GM18873 (cell line): ENCODE measurements at regions not wholly inside any gene's neighbourhood (a gene's known extent, or its start where the extent isn't known, plus 50 kb on each side); places are given as distances from the start of the nearest gene placed in this dataset.
"Not testable (repeated sequence)": the region's sequence is repeated elsewhere in the genome, so short reads cannot be mapped to it uniquely, and the experiment has no call there.

ENCODE experiments used
- ATAC-seq: cut with Tn5 transposase; IDR thresholded peaks from one replicate; pipeline ENCODE4 v1.9.1; 2021; ENCODE audit warnings: mild to moderate bottlenecking, moderate library complexity, moderate number of reproducible peaks; ENCODE audit not compliant: unreplicated experiment, low FRiP score

DNA sequence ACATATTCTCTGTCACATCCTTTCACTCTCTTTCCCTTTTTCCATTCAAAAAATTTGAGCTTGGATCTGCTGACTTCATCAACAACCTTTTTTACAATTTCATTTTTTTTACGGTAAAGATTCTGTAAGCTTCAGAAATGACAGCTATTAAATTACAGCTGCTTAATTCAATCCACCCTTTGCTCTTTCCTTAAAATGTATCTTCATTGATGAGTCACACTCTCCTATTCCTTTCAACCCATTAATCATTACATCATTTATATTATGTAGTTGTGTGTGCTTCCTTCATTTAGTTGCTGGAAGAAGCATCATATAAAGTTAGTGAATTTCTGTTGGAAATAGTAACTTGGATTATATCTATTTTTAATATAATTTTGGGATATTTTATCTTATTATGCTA, 67.1 kb upstream of the MAGI2 start:
- no peak for ATAC-seq

DNA sequence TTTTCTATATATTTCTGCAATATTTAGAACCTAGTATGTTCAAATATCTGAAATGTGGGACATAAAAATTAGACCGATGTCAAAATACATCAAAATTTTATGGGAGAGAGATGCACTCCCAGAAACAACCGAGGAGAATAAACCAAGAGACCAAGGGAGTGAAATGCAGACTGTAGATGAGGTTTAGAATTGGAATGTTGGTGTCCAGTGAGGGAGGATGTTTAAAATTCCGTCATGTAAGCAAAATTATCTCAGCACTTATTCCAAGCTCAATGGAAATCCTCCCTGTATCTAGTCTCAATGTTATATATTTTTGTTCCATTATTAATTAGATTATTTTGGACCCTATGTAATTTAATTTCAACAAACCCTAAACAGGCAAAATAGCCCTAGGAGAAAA, 61.9 kb upstream of the MAGI2 start:
- no peak for ATAC-seq

DNA sequence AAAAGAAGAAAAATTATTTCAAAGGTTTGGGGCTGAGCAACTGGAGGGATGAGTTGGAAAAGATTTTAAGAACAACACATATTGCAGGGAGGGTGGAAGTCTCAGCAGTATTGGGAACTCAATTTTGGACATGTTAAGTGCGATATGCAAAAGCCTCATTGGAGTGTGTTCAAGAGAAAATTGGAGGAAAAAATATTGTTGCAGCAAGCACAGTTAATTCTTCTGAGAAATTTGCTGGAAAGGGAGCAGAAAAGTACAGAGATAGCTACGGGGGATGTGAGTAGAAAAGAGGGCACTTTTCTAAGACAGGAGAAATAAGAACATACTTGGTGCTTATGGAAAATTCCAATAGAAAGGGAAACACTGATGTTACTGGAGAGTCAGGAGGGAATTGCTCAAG, 59.8 kb upstream of the MAGI2 start:
- no peak for ATAC-seq

DNA sequence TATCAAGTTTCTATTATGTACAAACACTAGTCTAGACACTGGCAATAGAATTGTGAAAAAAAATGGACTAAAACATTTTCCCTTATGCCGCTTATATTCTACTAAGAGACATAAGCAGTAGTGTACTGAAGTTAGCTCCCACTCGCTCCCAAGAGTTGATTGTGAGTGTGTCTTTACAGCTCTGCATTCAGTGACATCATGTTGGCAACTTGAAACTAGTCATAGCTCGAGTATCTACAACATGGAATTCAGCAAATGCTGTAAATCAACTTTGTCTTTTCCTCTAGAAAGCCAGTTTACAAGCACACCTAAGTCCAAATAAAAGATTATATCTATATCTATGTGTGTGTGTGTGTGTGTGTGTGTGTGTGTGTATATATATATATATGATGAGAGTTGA, 58.8 kb upstream of the MAGI2 start:
- no peak for ATAC-seq

GRCh38 chr7:79511056-79511455, 57.6 kb upstream of the MAGI2 start:
- ATAC-seq: not testable (repeated sequence)

DNA sequence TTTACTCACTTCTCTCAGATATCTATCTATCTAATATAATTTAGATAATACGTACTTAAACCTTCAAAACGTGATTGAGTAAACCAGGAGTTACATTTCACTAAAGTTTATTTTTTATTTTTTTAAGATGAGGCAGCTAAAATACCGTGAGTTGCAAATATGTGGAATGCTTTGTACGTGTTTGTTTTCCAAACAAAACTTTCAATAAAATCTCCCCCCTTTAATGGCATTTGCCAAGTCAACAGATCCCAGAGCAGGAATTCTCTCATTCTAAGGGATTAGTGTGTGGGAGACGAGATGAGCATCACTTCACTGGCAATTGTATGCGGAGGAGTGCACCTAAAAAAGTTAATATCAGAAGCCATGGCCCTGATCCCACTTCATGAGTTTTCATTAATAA, 53.7 kb upstream of the MAGI2 start:
- ATAC-seq: no peak

GRCh38 chr7:79506481-79506880, 53.0 kb upstream of the MAGI2 start:
- ATAC-seq: no peak

DNA sequence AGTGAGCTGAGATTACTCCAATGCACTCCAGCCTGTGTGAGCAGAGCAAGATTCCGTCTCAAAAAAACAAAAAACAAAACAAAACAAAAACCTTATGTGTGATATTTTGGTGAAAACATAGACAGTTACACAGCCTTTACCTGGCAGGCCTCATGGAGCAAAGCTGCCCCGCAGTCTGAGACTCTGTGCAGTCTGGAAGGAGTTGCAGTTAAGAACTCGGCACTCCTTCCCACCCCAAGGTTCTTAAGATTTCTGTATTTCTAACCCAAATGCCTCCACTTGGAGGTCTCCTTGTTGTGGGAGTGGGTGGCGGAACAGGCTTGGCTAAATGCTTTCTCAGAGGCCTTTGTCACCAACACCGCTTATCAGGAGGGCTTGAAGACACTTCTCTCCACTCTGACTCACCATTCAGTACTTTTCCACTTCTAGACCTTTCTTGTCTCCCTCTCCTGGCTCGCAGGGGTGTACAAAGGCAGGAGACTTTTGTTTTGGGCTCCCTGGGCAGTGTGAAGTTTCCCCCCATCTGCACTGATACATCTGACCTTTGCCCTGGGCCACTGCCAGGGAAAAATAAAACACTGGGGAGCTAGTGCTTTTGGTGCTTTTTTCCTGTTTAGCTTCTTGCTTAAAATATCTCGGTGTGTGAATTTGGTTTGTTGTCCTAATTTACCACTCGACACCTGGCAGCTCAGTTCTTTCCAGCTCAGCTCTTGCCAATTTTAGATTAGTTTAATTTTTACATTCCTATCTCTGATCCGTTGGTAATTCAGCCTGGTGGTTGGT, 51.3 kb upstream of the MAGI2 start:
- ATAC-seq: no peak
